OCI-LY1 (cell line): ENCODE measurements at regions not wholly inside any gene's neighbourhood (a gene's known extent, or its start where the extent isn't known, plus 50 kb on each side); places are given as distances from the start of the nearest gene placed in this dataset.

Experiments used
- H2AFZ ChIP-seq: fragments of 200-600 bp; sonication (generic), shearing (Covaris generic); 2 replicates; pipeline ENCODE4 v1.6.0; 2014; ENCODE audit warnings: antibody characterized with exemption, mild to moderate bottlenecking, low read length
- H3F3A ChIP-seq: fragments of 200-600 bp; sonication (generic), shearing (Covaris generic); 2 replicates; pipeline ENCODE4 v1.6.0; 2014; ENCODE audit warnings: mild to moderate bottlenecking, antibody characterized with exemption, low read length, moderate library complexity; ENCODE audit not compliant: insufficient read depth
- H3K27ac ChIP-seq: fragments of 200-600 bp; sonication (generic); 2 replicates; pipeline ENCODE4 v1.5.1; 2014; ENCODE audit warnings: low read length, mixed run types, mild to moderate bottlenecking, low read depth; ENCODE audit not compliant: poor library complexity, severe bottlenecking
- H3K27me3 ChIP-seq: fragments of 200-600 bp; sonication (generic); 2 replicates; pipeline ENCODE4 v1.6.0; 2014; ENCODE audit warnings: antibody characterized with exemption, mild to moderate bottlenecking, low read length, moderate library complexity; ENCODE audit not compliant: insufficient read depth
- H3K36me3 ChIP-seq: fragments of 200-600 bp; sonication (generic); 2 replicates; pipeline ENCODE4 v1.6.1; 2014; ENCODE audit warnings: mild to moderate bottlenecking, antibody characterized with exemption, low read length, moderate library complexity, mixed read lengths; ENCODE audit not compliant: insufficient read depth
- H3K4me1 ChIP-seq: fragments of 200-600 bp; sonication (generic); 2 replicates; pipeline ENCODE4 v1.5.1; 2014; ENCODE audit warnings: mild to moderate bottlenecking, low read length, moderate library complexity; ENCODE audit not compliant: insufficient read depth, severe bottlenecking
- H3K4me2 ChIP-seq: fragments of 200-600 bp; sonication (generic), shearing (Covaris generic); 2 replicates; pipeline ENCODE4 v1.6.1; 2014; ENCODE audit warnings: low read length
- H3K4me3 ChIP-seq: fragments of 200-600 bp; sonication (generic); 2 replicates; pipeline ENCODE4 v1.5.1; 2014; ENCODE audit warnings: low read length, low read depth, mild to moderate bottlenecking, mixed read lengths; ENCODE audit not compliant: poor library complexity, severe bottlenecking
- H3K79me2 ChIP-seq: fragments of 200-600 bp; shearing (Covaris generic); 2 replicates; pipeline ENCODE4 v1.6.1; 2016; ENCODE audit warnings: mixed run types, low read length, mixed read lengths; ENCODE audit not compliant: insufficient read depth
- H3K9ac ChIP-seq: fragments of 200-600 bp; sonication (generic), shearing (Covaris generic); 2 replicates; pipeline ENCODE4 v1.6.1; 2014; ENCODE audit warnings: mild to moderate bottlenecking, low read length, mixed read lengths
- H3K9me2 ChIP-seq: fragments of 200-600 bp; sonication (generic), shearing (Covaris generic); 2 replicates; pipeline ENCODE4 v1.6.1; 2014; ENCODE audit warnings: low read depth, mild to moderate bottlenecking, low read length, mixed read lengths
- H3K9me3 ChIP-seq: fragments of 200-600 bp; shearing (Covaris generic); 2 replicates; pipeline ENCODE4 v1.6.1; 2014; ENCODE audit warnings: low read length, mixed read lengths
- H4K20me1 ChIP-seq: fragments of 200-600 bp; sonication (generic), shearing (Covaris generic); 2 replicates; pipeline ENCODE4 v1.6.0; 2016; ENCODE audit warnings: mild to moderate bottlenecking, low read length; ENCODE audit not compliant: insufficient read depth
- CTCF ChIP-seq: fragments of 200-600 bp; sonication (generic), shearing (Covaris generic); IDR thresholded peaks from 2 replicates; pipeline ENCODE4 v1.5.1; 2017; ENCODE audit warnings: mild to moderate bottlenecking, antibody characterized with exemption, low read length, moderate library complexity, mixed read lengths
- EZH2 ChIP-seq: fragments of 200-600 bp; sonication (generic), shearing (Covaris generic); IDR thresholded peaks from 2 replicates; pipeline ENCODE4 v1.8.0; 2017; ENCODE audit warnings: borderline replicate concordance, mixed run types, mild to moderate bottlenecking, antibody characterized with exemption, low read length, moderate library complexity, mixed read lengths

- Histone ChIP-seq H3K4me3 (no peak overlapping the region), H3K4me2 (no peak overlapping the region), H3F3A (no peaks in the 10 kb centered on the region), H3K9me3 (no peaks in the 10 kb centered on the region), H2AFZ (no peak overlapping the region), H3K4me1 (no peaks in the 10 kb centered on the region), H3K36me3 (no peaks in the 10 kb centered on the region), H4K20me1 (no peaks in the 10 kb centered on the region), H3K79me2 (no peaks in the 10 kb centered on the region), H3K9me2 (no peaks in the 10 kb centered on the region), H3K27me3 (no peaks in the 10 kb centered on the region), H3K9ac (no peak overlapping the region), H3K27ac (no peak overlapping the region)
- TF ChIP-seq CTCF = no peak
- TF ChIP-seq EZH2 = no peak
Observed at GRCh38 chr12:66896797-66897196, 217.9 kb upstream of the GRIP1 start.

GRCh38 chr12:66898700-66899469 lies 220.0 kb upstream of the GRIP1 start:
- Histone ChIP-seq H3K27ac (no peak overlapping the region), H3F3A (no peaks in the 10 kb centered on the region), H3K4me1 (no peaks in the 10 kb centered on the region), H3K4me2 (no peak overlapping the region), H3K79me2 (no peaks in the 10 kb centered on the region), H2AFZ (no peak overlapping the region), H3K27me3 (no peaks in the 10 kb centered on the region), H3K9me3 (no peaks in the 10 kb centered on the region), H3K4me3 (no peak overlapping the region), H4K20me1 (no peaks in the 10 kb centered on the region), H3K9me2 (no peaks in the 10 kb centered on the region), H3K36me3 (no peaks in the 10 kb centered on the region), H3K9ac (no peak overlapping the region)
- no peak for TF ChIP-seq EZH2
- TF ChIP-seq CTCF = no peak

- Histone ChIP-seq H4K20me1 (no peaks in the 10 kb centered on the region), H3K9me3 (no peaks in the 10 kb centered on the region), H3K9me2 (no peaks in the 10 kb centered on the region), H3K27me3 (no peaks in the 10 kb centered on the region), H3K27ac (no peak overlapping the region), H3K36me3 (no peaks in the 10 kb centered on the region), H3K4me3 (no peak overlapping the region), H3K79me2 (no peaks in the 10 kb centered on the region), H3K4me2 (no peak overlapping the region), H3K4me1 (no peaks in the 10 kb centered on the region), H3K9ac (no peak overlapping the region), H3F3A (no peaks in the 10 kb centered on the region), H2AFZ (no peak overlapping the region)
- no peak for TF ChIP-seq EZH2
- TF ChIP-seq CTCF = no peak
Observed at GRCh38 chr12:66899588-66899987, 220.7 kb upstream of the GRIP1 start.
